ENCODE measurements at regions not wholly inside any gene's neighbourhood (a gene's known extent, or its start where the extent isn't known, plus 50 kb on each side); places are given as distances from the start of the nearest gene placed in this dataset.

GRCh38 chr10:108655057-108655456 is 1268.3 kb downstream of the XPNPEP1 start:
- DNase-seq (ENCODE audit: low read depth): no peak
- TF ChIP-seq CTCF (IDR thresholded peaks at IDR 0.05; ENCODE audit: insufficient read depth, low read depth, low read length): no peak
- no peak overlapping the region for H3K4me3 ChIP-seq (ENCODE audit: low read depth, low read length)

- DNase-seq (ENCODE audit: low read depth): no peak
- H3K4me3 ChIP-seq (ENCODE audit: low read depth, low read length): no peak overlapping the region
- TF ChIP-seq CTCF (IDR thresholded peaks at IDR 0.05; ENCODE audit: insufficient read depth, low read depth, low read length): no peak
These were observed 1269.8 kb downstream of the XPNPEP1 start for GRCh38 chr10:108653531-108653930.

- no peak overlapping the region for H3K4me3 ChIP-seq (ENCODE audit: low read depth, low read length)
- no peak for TF ChIP-seq CTCF (IDR thresholded peaks at IDR 0.05; ENCODE audit: insufficient read depth, low read depth, low read length)
- DNase-seq (ENCODE audit: low read depth): no peak
These were observed 1284.3 kb downstream of the XPNPEP1 start for GRCh38 chr10:108639010-108639409.

- no peak for DNase-seq (ENCODE audit: low read depth)
- no peak overlapping the region for H3K4me3 ChIP-seq (ENCODE audit: low read depth, low read length)
- TF ChIP-seq CTCF (IDR thresholded peaks at IDR 0.05; ENCODE audit: insufficient read depth, low read depth, low read length): no peak
These were observed 1285.1 kb downstream of the XPNPEP1 start for GRCh38 chr10:108638225-108638624.

GRCh38 chr10:108633046-108633445 is 1290.3 kb downstream of the XPNPEP1 start:
- no peak overlapping the region for H3K4me3 ChIP-seq (ENCODE audit: low read depth, low read length)
- DNase-seq (ENCODE audit: low read depth): no peak
- no peak for TF ChIP-seq CTCF (IDR thresholded peaks at IDR 0.05; ENCODE audit: insufficient read depth, low read depth, low read length)

- no peak overlapping the region for H3K4me3 ChIP-seq (ENCODE audit: low read depth, low read length)
- DNase-seq (ENCODE audit: low read depth): no peak
- no peak for TF ChIP-seq CTCF (IDR thresholded peaks at IDR 0.05; ENCODE audit: insufficient read depth, low read depth, low read length)
These were observed 1291.2 kb downstream of the XPNPEP1 start for GRCh38 chr10:108632144-108632543.

- no peak overlapping the region for H3K4me3 ChIP-seq (ENCODE audit: low read depth, low read length)
- no peak for TF ChIP-seq CTCF (IDR thresholded peaks at IDR 0.05; ENCODE audit: insufficient read depth, low read depth, low read length)
- DNase-seq (ENCODE audit: low read depth): no peak
These were observed 1292.0 kb downstream of the XPNPEP1 start for GRCh38 chr10:108631332-108631731.

Data from fibroblast of villous mesenchyme (primary cell).